Tibial artery (tissue), 4 donors: ENCODE measurements at regions not wholly inside any gene's neighbourhood (a gene's known extent, or its start where the extent isn't known, plus 50 kb on each side); places are given as distances from the start of the nearest gene placed in this dataset.

Experiments used
- DNase-seq, 2 donors: peaks; one replicate each; pipeline ENCODE4 v3.0.0-alpha.2; 2019
- H3K27ac ChIP-seq, 2 donors: fragments of 200-600 bp; sonication (generic) in 1 of 2; 1 replicate in 1 of 2; 2 replicates in 1 of 2; pipeline ENCODE4 v1.5.1; 2018 to 2019; ENCODE audit warnings: mild to moderate bottlenecking in 1 of 2
- H3K27me3 ChIP-seq, 2 donors: fragments of 200-600 bp; sonication (generic) in 1 of 2; one replicate each; pipeline versions ENCODE4 v1.5.1 to v1.6.0; 2016 to 2019
- H3K36me3 ChIP-seq, 3 donors: fragments of 200-600 bp; sonication (generic) in 2 of 3; one replicate each; pipeline ENCODE4 v1.5.1; 2016 to 2019; ENCODE audit warnings: mild to moderate bottlenecking in 2 of 3
- H3K4me1 ChIP-seq, 4 donors: fragments of 200-600 bp; sonication (generic) in 2 of 4; 1 replicate in 3 of 4; 2 replicates in 1 of 4; pipeline ENCODE4 v1.5.1; 2016 to 2019
- H3K4me3 ChIP-seq, 2 donors: fragments of 200-600 bp; sonication (generic) in 1 of 2; 1 replicate in 1 of 2; 2 replicates in 1 of 2; pipeline ENCODE4 v1.5.1; 2018 to 2019; ENCODE audit warnings: mild to moderate bottlenecking in 2 of 2
- H3K9me3 ChIP-seq, 3 donors: fragments of 200-600 bp; sonication (generic) in 1 of 3; one replicate each; pipeline ENCODE4 v1.5.1; 2016 to 2019
- intact Hi-C: fragments of 100-400 bp; cut with DNase I; formaldehyde crosslinking; loops from one replicate; pipeline ENCODE4 v1.15.0; 2023; ENCODE audit warnings: low total_unique reads
- TF ChIP-seq, protein P1 (sequence below), 2 experiments: fragments of 200-600 bp in 1 of 2; fragments of 450-650 bp in 1 of 2; IDR thresholded peaks; one replicate each; pipeline ENCODE4 v1.5.1; 2017 to 2019; ENCODE audit warnings: antibody characterized with exemption in 2 of 2, mild to moderate bottlenecking in 1 of 2, moderate library complexity in 1 of 2

DNA sequence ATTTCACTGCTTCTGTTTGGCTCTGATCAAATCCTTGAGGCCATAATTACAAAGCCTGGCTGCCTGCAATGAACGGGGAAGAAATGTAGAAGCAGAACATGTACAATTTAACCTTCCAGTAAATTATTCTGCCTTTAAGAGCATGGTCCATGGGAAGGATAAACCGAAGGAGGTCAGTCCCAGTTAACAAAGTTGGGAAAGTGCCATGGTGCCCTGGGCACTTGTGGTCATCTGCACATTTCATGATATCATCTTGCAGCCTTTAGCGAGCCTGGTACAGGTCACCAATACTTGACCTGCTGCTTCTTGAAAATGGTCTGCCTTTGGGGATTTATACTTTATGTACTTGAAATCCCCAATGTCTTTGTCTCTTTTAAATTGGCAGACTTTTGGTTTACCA, 175.9 kb upstream of the KITLG start:
- DNase-seq = no peak
- TF ChIP-seq, protein P1, sequence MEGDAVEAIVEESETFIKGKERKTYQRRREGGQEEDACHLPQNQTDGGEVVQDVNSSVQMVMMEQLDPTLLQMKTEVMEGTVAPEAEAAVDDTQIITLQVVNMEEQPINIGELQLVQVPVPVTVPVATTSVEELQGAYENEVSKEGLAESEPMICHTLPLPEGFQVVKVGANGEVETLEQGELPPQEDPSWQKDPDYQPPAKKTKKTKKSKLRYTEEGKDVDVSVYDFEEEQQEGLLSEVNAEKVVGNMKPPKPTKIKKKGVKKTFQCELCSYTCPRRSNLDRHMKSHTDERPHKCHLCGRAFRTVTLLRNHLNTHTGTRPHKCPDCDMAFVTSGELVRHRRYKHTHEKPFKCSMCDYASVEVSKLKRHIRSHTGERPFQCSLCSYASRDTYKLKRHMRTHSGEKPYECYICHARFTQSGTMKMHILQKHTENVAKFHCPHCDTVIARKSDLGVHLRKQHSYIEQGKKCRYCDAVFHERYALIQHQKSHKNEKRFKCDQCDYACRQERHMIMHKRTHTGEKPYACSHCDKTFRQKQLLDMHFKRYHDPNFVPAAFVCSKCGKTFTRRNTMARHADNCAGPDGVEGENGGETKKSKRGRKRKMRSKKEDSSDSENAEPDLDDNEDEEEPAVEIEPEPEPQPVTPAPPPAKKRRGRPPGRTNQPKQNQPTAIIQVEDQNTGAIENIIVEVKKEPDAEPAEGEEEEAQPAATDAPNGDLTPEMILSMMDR (IDR thresholded peaks at IDR 0.05) = no peak
- H3K36me3 ChIP-seq = no peaks in the 10 kb centered on the region

DNA sequence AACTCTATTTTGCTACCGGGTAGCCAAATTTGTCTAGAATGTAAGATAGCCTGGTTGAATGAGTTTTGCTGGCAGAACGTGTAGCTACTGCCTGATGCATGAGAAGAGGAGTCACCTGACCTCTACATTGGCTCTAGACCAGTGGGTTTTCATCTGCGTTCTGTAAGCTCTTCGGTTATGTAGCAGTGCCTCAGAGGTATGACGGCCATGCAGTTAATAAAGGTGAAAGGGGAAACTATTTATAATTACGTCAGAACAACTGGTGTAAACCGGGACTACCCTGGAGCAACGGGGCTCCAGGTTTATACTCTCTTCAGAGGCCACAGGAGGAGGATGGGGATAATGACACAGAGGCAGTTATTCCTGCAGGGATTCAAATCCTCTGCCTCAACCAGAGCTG, 173.4 kb upstream of the KITLG start:
- Histone ChIP-seq H3K4me1 (no peaks in the 10 kb centered on the region), H3K27ac (no peak overlapping the region), H3K9me3 (no peaks in the 10 kb centered on the region), H3K36me3 (no peaks in the 10 kb centered on the region), H3K4me3 (no peak overlapping the region), H3K27me3 (no peaks in the 10 kb centered on the region)
- TF ChIP-seq, protein P1 (IDR thresholded peaks at IDR 0.05) = no peak
- intact Hi-C loops = no loop called here
- no peak for DNase-seq

More for the DNA sequence above, 175.9 kb upstream of the KITLG start:
- Histone ChIP-seq H3K4me3 (no peak overlapping the region), H3K27ac (no peak overlapping the region), H3K9me3 (no peaks in the 10 kb centered on the region), H3K4me1 (no peaks in the 10 kb centered on the region), H3K27me3 (no peaks in the 10 kb centered on the region)
- intact Hi-C loops = no loop called here

DNA sequence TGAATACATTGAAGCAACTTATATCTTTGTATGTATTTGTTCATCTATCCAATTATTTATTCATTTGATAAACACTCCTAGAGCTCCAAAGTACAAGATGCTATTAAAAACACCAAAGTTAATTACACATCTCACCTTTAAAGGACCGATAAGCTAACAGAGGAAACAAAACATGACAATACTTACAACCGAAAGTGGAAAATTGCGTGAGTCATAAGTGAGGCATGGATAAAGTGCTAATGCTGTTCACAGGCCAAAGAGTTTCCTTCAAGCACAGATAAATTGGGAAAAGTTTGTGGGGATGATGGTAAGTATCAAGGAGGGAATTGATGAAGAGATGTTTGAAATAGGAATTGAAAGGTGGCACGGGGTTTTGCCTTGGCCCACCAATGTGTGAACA, 172.8 kb upstream of the KITLG start:
- H3K4me1 ChIP-seq = no peaks in the 10 kb centered on the region
- no peak for DNase-seq
- no peak overlapping the region for H3K4me3 ChIP-seq
- no peaks in the 10 kb centered on the region for H3K36me3 ChIP-seq
- no peaks in the 10 kb centered on the region for H3K27me3 ChIP-seq
- no peaks in the 10 kb centered on the region for H3K9me3 ChIP-seq
- TF ChIP-seq, protein P1 (IDR thresholded peaks at IDR 0.05) = no peak
- intact Hi-C loops = no loop called here
- H3K27ac ChIP-seq = no peak overlapping the region

DNA sequence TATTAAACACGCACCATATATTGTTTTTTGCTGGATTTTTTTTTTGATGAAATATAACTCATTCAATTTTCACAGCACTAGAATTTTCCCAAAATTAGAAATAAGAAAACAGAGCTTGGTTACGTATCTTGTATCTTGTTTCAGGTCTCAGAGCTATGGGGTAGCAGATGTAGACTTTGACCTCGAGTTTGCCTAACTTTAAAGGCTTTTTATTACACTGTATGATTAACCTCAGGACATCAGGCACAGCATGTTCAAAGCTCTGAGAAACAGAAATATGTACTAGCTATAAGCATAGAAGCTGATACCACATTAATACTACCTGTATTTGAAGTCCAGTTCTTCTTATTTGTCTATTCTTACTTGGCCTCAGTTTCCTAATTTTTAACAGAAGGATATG, 171.9 kb upstream of the KITLG start:
- TF ChIP-seq, protein P1 (IDR thresholded peaks at IDR 0.05) = no peak
- H3K4me1 ChIP-seq = no peaks in the 10 kb centered on the region
- DNase-seq = no peak
- H3K9me3 ChIP-seq = no peaks in the 10 kb centered on the region
- H3K4me3 ChIP-seq = no peak overlapping the region
- H3K27me3 ChIP-seq = no peaks in the 10 kb centered on the region
- intact Hi-C loops = no loop called here
- no peaks in the 10 kb centered on the region for H3K36me3 ChIP-seq
- no peak overlapping the region for H3K27ac ChIP-seq

DNA sequence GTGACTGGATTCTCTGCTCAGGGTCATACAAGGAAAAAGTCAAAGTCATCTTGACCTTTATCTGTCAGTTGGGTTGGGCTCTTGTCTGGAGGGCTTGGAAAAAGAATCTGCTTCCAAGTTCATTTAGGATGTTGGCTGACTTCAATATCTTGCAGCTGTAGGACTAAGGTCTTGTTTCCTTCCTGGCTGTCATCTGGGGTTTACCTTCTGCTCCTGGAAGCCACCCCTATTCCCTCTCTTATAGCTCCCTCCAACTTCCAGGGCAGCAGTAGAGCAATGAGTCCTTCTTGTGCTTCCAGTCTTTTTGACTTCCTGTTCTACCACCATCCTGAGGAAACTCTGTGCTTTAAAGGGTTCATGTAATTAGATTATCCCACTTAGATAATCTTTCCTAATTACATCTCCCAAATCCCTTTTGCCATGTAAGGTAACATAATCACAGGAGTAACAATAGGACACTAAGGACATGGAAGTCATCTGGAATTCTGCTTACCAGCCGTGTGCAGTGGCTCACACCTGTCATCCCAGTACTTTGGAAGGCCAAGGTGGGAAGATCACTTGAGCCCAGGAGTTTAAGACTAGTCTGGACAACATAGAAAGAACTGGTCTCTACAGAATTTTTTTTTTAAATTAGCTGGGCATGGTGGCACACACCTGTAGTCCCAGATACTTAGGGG, 170.7 kb upstream of the KITLG start:
- no peak overlapping the region for H3K27ac ChIP-seq
- no peak overlapping the region for H3K4me3 ChIP-seq
- TF ChIP-seq, protein P1 (IDR thresholded peaks at IDR 0.05) = no peak
- peaks cover 0 to 6% (median 0%) of the 10 kb centered on the region in 4 donors for H3K4me1 ChIP-seq
- no peaks in the 10 kb centered on the region for H3K36me3 ChIP-seq
- no peaks in the 10 kb centered on the region for H3K27me3 ChIP-seq
- H3K9me3 ChIP-seq = no peaks in the 10 kb centered on the region
- no peak for DNase-seq
- intact Hi-C loops = no loop called here

DNA sequence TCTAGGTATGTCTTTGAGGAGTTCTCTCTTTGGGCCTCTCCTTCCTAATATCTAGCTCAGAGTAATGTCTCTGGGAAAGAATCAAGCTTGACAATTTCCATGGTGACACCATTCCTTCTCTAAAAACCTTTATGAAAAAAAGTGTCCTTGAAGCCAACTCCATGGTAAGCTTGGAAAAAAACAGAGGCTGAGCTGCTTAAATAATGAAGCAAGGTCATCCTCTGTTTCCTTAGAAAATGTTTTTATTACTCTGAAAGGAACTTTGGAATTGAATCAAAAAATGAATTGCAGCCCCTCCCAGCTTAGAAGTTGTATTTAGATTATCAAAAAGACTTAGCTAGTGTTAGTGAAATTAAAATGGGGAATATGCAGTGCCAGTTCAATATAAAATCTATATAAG, 166.1 kb upstream of the KITLG start:
- DNase-seq = no peak
- TF ChIP-seq, protein P1 (IDR thresholded peaks at IDR 0.05) = no peak
- peaks cover 0 to 6% (median 0%) of the 10 kb centered on the region in 4 donors for H3K4me1 ChIP-seq
- no peak overlapping the region for H3K4me3 ChIP-seq
- H3K36me3 ChIP-seq = no peaks in the 10 kb centered on the region
- intact Hi-C loops = no loop called here
- H3K9me3 ChIP-seq = no peaks in the 10 kb centered on the region
- no peaks in the 10 kb centered on the region for H3K27me3 ChIP-seq
- H3K27ac ChIP-seq = no peak overlapping the region
